Fibroblast of lung (primary cell): ENCODE measurements at regions not wholly inside any gene's neighbourhood (a gene's known extent, or its start where the extent isn't known, plus 50 kb on each side); places are given as distances from the start of the nearest gene placed in this dataset.
"Not testable (repeated sequence)": the region's sequence is repeated elsewhere in the genome, so short reads cannot be mapped to it uniquely, and the experiment has no call there.

ENCODE experiments used
- EZH2 ChIP-seq: IDR thresholded peaks from 2 replicates; pipeline ENCODE4 v1.5.1; 2012; ENCODE audit warnings: low read length, control low read depth, mild to moderate bottlenecking; ENCODE audit errors: missing control alignments
- TF ChIP-seq, protein P1 (sequence below), 2 donors: IDR thresholded peaks in 1 of 2; conservative IDR thresholded peaks in 1 of 2; 1 replicate in 1 of 2; 2 replicates in 1 of 2; pipeline ENCODE4 v1.5.1; 2011 to 2012; ENCODE audit warnings: low read length in 2 of 2, control low read depth in 1 of 2, inconsistent platforms in 1 of 2, low read depth in 1 of 2, mild to moderate bottlenecking in 1 of 2

DNA sequence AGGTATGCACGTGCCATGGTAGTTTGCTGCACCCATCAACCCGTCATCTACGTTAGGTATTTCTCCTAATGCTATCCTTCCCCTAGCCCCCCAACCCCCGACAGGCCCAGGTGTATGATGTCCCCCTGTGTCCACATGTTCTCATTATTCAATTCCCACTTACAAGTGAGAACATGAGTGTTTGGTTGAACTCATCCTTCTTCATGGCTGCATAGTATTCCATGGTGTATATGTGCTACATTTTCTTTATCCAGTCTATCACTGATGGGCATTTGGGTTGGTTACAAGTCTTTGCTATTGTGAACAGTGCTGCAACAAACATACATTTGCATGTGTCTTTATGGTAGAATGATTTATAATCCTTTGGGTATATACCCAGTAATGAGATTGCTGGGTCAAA lies 130.5 kb upstream of the SRSF6 start:
- not testable (repeated sequence) for TF ChIP-seq EZH2
- TF ChIP-seq, protein P1, sequence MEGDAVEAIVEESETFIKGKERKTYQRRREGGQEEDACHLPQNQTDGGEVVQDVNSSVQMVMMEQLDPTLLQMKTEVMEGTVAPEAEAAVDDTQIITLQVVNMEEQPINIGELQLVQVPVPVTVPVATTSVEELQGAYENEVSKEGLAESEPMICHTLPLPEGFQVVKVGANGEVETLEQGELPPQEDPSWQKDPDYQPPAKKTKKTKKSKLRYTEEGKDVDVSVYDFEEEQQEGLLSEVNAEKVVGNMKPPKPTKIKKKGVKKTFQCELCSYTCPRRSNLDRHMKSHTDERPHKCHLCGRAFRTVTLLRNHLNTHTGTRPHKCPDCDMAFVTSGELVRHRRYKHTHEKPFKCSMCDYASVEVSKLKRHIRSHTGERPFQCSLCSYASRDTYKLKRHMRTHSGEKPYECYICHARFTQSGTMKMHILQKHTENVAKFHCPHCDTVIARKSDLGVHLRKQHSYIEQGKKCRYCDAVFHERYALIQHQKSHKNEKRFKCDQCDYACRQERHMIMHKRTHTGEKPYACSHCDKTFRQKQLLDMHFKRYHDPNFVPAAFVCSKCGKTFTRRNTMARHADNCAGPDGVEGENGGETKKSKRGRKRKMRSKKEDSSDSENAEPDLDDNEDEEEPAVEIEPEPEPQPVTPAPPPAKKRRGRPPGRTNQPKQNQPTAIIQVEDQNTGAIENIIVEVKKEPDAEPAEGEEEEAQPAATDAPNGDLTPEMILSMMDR (conservative IDR thresholded peaks at IDR 0.05 in 1 of 2, IDR thresholded peaks at IDR 0.05 in 1 of 2; ENCODE audit: low read depth in 1 of 2, low read length in 2 of 2) = not testable (repeated sequence)
